Activated CD4-positive, CD25-positive, alpha-beta regulatory T cell treated with anti-CD3 and anti-CD28 coated beads, Interleukin-2, amount 50 U/mL, for 72 hours (primary cell): ENCODE measurements at regions not wholly inside any gene's neighbourhood (a gene's known extent, or its start where the extent isn't known, plus 50 kb on each side); places are given as distances from the start of the nearest gene placed in this dataset.

Source experiments
- DNase-seq: peaks from one replicate; pipeline ENCODE4 v3.0.0; 2021

DNA sequence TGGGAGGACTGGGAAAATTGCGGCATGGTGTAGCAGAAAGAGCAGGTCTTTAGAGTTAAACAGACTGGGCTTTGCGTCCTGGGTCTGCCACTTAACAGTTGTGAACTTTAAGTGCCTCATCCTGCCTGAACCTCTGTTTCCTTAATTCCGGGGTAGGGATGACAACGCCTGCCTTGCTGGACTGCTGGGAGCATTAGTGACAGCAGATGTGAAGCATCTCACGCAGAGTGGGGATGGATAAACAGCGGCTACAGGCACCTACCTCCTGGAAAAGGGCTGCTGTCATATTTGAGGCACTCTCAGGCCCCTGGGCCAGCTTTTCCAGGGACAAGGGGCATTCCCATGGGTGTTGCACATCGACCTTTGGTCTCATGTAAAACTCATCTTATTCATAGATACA lies 572.2 kb downstream of the TBC1D22A start:
- no peak for DNase-seq

DNA sequence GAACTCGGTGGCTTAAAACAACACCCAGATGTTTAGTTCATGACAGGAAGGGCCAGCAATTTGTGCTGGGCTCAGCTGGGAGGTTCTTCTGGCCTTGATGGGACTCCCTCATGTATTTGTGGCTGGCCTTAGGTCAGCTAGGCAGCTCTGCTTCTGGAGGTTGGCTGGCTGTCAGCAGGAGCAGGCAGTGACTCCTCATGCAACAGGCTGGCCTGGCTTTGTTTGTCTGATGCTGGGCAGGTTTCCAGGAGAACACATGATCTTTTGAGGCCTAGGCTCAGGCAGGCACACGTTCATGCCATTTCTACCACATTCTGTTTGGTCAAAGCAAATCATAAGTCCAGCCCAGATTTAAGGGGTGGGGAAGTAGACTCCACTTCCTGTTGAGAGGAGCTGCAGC lies 571.2 kb downstream of the TBC1D22A start:
- no peak for DNase-seq

DNA sequence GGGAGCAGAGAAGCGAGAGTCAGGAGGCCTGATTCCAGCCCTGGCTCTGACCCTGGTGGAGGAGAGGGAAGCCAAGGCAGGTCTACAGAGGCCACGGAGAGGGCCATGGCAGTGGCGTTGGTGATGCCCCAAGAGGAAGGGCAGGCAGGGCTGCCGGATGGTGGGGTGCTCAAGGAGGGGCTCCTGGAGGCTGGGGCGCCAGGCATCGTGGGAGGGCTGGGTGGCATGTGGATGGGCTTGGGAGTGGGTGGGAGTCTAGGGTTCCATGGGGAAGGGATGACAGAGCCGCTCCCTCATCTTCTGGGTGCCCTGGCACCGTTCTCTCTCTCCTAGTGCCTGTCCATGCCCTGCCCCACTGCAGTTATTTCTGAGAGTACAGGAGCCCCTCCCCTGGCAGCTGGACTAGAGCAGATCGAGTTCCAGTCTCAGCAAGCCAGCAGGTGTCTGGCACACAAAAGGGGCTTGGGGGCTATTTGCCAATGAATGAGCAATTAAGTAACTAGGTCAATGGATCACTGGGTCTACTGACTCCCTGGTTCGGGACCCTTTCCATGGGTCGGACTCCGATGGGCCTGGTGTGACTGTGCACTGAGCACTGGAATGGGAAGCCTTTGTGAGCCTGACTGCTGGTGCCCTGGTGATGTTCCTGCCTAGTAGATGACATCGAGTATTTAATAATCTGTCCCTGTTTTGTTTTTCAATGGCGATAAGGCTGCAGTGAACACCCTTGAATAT lies 570.0 kb downstream of the TBC1D22A start:
- DNase-seq: no peak

DNA sequence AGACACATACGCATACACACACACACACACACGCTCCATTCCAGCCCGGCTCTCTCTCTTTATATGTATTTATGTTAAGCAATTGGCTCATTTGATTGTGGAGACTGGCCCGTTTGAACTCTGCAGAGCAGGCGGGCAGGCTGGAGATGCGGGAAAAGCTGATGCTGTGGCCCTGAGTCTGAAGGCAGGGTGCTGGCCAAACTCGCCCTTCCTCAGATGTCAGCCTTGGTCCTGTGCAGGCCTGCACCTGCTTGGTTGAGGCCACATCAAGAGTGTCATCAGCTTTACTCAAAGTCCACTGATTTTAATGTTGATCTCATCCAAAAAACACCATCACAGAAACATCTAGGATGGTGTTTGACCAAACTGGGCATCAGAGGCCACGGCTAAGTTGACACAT lies 569.3 kb downstream of the TBC1D22A start:
- DNase-seq: no peak

DNA sequence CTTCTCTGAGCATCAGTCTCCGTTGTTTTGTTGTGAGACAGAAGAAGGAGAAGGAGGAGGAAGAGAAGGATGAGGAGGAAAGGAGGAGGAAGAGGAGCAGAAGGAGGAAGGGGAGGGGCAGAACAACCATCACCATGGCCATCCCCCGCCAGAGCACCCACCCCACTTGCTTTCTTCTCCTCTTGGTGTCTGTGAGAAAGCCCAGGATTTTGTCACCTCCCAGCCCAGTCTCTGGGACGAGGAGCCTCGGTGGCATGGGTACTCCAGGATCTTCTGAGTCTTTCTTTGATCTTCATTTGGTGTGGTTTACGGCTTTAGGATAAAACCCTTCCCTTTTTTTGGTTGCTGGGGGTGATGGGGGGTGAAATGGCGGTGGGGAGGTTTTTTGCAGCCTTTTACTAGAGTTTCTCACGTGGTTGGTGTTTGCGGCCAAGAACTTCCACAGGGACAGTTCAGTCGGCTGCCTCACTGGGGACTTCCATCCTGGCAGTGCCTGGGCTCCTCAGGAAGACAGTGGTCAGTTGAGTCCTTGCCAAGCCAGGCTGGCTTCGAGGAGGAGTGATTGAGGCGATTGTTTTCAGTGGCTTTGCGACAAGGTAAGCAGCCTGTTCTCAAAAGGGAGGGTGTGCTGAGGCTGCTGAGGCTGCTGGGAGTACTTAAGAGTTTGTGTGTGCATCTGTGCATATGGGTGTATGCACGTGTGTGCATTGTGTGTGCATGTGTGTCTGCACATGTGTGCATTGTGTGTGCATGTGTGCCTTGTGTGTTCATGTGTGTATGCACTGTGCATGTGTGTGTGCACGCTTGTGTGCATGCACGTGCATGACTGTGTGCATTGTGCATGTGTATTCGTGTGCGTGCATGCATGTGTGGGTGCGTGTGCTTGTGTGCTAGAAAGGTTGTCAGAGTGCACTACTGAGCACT lies 567.5 kb downstream of the TBC1D22A start:
- no peak for DNase-seq

DNA sequence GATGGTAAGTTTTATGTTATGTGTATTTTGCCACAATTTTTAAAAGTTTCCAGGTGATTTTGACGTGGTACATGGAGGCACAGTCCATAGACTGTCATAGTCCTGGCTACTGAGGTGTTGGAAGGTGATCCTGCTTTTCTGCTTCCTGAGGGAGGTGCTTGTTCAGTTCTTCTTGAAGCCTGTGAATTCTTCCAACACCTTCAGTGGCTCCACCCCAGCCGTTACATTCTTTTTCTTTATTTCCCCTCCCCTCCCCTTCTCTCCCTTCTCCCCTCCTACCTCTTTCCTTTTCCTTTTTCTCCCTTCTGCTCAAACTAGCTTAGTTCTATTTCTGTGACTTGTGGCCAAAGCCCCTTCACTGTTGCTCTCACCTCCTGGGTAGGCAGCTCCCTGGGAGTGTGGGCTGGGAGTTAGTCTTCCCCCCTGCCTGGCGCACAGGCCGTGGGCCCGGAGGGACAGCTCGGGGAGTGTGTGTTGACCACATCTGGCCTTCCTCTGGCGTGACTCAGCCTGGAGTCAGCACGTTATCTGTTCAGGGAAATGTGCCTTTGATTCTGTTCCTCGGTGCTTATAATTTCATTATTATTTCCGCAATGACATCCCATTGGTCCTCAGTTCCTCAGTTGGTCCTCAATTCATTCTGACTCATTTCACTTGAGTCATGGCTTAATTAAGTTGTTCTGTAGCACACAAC lies 566.2 kb downstream of the TBC1D22A start:
- no peak for DNase-seq

DNA sequence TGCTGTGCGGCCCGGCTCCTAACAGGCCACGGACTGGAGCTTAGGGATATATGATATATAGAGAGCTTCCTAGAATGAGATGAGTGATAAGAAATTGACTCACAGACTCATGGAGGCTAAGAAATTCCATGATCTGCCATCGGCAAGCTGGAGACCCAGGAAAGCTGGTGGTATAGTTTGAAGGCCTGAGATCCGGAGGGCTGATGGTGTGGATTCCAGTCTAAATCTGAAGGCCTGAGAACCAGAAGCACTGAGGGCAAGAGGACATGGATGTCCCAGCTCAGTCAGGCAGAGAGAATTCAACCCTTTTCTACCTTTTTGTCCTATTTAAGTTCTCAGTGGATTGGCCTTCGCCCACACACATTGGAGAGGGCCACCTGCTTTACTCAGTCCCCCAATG lies 564.8 kb downstream of the TBC1D22A start:
- no peak for DNase-seq

DNA sequence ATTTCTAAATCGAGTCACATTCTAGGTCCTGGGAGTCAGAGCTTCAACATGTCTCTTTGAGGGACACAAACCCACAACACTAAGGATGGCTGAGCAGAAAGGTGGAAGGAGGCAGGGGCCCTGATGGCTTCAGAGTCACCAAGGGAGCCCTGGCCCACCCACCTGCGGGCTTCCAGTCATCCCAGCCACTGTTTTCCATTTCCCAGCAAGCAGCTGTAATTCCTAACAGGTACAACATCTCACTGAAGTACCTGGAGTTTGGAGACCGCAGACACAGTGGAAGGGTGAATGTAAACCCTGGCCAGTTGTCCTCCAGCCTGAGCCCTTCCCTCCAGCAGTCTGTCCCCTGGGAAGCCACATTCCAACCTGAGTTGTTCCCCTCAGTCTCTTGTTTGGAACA lies 562.8 kb downstream of the TBC1D22A start:
- DNase-seq: no peak

DNA sequence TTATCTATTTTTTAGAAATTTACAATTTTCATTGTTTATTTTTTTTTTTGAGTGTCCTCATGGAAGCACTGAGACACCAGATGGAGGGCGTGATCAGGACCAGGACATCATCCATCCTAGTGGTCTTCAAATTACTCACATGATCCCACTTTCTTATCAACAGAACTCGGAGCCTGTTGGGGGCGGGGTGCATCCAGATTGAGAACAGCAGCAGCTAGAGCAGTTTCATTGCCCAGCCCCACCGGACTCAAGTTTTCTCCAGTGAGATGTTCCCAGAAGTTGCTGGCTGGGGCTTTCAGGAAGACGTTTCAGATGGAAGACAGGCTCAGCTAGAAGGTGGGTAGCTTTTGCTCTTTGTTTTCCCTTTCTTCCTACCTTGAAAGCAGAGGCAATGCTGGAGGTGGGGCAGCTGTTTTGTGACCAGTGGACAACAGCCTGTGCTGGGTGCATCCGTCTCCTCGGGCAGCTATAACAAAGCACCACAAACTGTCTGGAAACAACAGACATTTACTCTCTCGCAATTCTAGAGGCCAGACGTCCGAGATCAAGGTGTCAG lies 562.1 kb downstream of the TBC1D22A start:
- DNase-seq: no peak

DNA sequence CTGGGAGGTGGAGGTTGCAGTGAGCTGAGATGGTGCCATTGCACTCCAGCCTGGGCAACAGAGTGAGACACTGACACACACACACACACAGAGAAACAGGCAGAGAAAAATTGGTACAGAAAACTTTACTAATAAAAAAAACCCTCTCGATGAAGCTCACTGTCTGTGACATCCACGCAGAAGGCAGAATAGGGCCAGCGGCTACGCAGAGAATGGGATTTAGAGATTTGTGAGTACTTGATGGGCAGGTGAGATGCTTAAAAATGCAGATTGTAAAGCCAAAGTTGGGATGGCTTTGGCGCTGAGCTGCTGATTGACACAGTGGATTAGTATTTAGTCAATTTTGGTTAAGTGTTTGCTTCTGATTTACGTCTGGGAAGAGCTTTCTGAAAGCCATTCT lies 561.1 kb downstream of the TBC1D22A start:
- DNase-seq: no peak

DNA sequence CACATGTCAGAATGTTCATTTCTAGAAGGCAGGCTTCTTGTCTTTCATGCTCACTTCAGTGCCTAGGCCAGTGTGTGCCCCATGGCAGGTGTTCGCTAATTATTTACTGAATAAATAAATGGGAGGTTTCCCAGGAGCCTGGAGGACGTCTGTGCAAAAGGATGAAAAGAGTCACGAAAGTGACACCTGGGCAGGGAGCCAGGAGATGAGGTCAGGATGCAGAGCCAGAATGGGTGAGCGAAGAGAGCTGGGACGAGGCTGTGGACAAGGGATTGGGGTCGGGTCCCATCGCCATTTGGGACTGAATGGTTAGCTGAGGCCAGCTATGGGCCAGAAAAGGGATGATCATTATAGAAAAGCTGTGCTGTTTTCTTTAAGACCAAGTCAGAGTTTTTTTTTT lies 560.4 kb downstream of the TBC1D22A start:
- DNase-seq: no peak

DNA sequence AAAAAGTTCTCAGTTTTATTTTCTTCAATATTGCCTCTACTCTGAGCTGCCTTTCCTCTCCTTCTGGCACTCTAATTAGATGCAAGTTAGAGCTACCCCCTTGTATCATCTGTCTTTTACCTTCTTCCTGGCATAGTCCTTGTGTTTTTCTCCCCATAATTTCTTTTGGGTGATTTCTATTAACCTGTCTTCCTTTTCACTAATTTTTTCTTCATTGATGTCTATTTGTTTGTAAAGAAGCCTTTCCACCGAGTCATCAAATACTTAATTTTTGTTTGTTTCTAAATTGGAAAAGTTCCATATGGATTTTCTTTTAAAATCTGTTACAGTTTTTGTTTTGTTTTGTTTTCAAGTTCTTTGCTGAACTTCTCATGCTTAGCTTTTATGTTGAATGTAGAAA lies 558.1 kb downstream of the TBC1D22A start:
- DNase-seq: no peak

DNA sequence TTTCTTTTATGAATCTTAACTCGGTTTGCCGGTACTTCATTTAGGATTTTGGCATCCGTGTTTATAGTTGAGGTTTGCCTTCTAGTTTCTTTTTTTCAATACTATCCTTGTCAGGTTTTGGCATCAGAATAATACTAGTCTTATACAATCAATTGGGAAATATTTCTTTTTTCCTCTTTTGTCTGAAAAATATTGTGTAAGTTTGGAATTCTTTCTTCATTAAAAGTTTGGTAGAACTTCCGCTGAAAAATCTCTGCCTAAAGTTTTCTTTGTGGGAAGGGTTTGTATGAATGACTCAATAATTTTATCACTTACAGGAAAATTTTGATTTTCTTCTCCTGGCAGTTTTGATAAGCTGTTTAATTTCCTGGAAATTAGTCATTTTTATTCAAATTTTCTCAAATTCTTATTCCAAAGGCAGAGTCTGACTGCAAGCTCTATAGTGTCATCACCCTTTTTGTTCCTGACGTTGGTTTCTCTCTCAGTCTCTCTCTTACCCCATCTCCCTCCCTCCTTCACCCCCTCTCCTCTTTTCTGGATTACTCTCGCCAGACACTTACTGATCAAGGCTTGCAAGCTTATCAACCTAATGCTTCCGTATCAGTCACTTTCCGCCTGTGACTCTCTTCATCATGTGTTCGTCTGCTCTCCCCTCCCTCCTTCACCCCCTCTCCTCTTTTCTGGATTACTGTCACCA lies 555.7 kb downstream of the TBC1D22A start:
- no peak for DNase-seq

DNA sequence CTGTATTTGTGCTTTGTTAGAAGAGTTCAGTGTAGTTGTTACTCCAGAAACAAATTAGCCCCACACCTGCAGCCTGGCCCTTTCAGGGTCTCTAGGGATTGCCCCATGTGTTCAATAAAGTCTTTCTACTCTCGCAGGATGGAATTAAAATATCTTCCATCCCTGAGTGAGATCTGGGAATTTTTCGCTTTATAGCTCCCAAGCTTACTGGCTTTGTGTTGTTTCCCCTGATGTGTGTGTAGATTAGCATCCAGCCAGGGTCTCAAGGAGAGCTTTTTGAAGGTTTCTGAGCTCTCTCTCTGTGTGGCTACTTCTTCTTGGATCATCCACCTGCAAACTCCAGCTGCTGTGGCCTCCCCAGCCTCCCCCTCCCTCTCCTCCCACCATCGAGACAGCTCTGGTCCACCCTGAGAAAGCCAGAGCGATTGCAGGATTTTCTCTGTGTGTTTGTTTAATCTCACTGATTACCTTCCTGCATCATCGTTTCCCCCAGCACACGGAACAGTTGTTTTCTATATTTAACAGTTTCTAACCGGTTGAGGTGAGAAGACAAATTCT lies 553.5 kb downstream of the TBC1D22A start:
- no peak for DNase-seq

DNA sequence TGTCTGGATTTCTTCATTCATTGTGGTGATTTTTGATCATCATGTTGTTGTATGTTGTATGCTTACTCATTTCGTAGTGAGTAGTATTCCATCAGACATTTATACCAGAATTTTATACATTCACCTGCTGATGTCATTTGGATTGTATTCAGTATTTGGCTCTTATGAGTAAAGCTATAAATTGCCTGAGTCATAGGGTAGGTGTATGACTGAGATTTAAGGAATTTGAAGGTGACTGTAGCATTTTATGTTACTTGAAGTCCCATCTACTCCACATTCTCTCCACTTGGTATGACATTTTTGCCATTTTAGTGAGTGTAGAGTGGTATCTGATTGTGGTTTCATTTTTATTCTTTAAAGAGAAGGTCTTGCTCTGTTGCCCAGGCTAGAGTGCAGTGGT lies 548.2 kb downstream of the TBC1D22A start:
- DNase-seq: no peak

DNA sequence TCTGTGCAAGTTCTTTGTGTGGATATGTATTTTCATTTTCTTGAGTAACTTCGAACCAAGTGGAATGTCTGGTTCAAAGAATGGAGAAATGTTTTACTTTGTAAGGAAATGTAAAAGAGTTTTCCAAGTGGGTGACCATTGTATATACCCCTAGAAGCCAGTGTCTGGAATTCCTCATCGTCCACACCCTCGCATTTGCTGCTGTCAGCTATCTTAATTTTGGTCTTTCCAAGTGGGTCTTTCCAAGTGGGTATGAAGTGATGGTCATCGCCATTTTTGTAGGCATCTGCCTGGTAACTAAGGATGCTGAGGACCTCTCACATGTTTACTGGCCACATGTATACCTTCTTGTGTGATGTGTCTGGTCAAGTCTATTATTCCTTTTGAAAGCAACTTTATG lies 547.5 kb downstream of the TBC1D22A start:
- DNase-seq: no peak

DNA sequence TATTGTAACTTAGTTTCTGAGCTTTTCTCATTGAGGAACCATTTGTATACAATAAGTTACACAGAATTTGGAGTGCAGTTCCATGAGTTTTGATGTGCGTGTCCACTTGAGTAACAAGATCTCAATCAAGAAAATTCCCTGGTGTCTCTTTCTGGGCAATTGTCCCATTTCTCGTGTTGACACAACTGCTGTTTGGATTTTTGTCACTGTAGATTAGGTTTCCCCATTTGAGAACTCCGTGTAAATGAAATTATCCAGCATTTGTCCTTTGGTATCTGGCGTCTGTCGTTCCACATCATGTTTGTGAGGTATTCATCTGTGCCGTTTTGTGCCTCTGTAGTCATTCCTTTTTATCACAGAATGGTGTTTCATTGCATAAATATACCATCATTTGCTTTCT lies 547.0 kb downstream of the TBC1D22A start:
- no peak for DNase-seq

DNA sequence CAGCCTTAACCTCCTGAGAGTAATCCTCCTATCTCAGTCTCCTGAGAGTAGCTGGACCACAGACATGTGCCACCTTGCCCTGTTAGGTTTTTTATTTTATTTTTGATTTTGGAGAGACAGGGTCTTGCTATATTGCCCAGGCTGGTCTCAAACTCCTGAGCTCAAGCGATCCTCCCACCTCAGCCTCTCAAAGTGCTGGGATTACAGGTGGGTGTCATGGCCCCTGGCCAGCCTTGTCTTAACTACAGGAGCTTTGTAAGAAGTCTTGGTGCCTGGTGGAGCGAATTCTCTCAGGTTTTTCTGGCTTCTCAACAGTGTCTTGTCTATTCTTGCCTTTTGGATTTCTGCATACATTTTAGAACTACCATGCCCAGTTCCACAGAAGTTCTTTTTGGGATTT lies 546.4 kb downstream of the TBC1D22A start:
- no peak for DNase-seq

DNA sequence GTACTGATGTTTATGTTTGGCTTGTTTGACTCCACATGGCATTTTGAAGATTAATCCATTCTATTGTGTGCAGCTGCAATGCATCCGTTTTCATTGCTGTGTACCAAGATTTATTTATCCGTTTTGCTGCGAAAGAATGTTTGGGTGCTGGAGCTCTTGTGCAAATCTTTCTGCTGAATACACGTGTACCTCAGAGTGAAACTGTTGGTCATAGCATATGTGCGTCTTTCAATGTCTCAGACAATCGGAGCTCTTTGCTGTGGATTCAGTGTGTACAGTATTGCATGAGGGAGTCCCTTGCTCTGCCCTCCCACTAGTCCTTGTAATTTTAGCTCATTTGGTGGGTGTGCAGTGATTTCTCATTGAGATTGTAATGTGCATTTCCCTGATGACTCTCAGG lies 545.4 kb downstream of the TBC1D22A start:
- DNase-seq: no peak

DNA sequence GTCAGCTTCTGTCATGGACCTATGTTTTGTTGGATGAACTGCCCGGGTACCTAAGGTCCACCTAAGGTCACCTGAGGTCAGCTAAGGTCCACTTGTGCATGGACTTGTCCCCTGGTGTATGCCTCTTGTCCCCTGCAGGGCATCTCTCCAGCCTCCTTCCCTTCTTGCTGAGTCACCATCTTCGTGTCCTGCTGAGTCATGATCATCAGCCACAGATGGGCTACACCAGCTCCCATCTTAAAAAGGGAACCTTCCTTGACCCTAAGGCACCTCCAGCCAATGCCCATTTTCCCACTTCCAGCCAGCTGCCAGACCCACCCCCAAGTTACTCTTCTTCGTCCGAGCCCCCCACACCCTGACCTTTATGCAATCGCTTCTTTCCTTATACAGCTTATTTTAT lies 544.9 kb downstream of the TBC1D22A start:
- DNase-seq: no peak

DNA sequence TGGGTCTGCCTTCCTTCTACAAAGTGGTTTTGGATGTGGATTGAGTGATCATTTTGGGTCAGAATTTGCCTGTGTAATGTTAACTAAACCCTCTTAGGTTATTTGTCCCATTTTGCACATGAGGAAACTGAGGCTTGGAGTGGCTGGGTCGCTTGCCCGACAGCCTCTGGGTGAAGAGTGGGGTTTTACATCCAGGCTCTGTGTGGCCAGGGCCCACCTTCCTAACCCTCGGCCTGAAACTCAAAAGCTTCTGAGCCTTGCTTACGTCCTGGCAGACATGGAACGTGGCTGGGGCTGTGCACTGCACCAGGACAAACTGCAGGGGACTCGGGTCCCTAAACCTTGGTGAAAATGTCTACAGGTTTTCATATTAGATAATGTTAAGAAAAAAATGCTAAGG lies 542.4 kb downstream of the TBC1D22A start:
- no peak for DNase-seq

DNA sequence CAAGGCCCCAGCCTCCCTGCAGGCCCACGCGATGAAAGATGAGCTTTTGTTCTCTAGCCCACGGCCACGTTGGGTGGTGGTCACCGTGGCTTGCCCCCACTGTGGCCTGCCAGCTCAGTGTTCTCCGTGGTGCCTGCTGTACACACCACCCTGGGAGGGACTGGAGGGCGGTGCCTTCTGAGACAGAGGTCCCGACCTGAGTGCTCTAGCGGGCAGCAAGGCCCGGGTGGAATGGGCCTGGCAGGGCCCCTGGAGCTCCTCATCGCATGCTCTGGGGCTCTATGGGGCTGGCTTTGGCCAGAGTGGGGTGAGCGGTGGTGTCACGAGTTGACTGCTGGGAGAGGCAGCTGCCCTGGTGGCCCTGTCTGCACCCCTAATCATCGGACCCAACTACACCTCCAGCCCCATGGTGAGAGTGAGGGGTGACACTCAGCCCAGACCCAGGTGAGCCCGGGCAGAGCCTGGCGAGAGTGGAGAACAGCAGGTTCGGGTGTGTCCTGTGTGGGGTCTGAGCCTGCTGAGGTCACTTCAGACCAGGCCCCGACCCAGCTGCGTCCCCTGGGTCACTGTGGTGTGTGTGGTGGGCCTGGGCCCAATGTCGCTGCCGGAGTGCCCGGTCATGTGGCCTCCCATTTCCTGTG lies 541.9 kb downstream of the TBC1D22A start:
- DNase-seq: no peak
